NOMO-1 treated with dmso at 0.1 percent for 144 hours (cell line): ENCODE measurements at regions not wholly inside any gene's neighbourhood (a gene's known extent, or its start where the extent isn't known, plus 50 kb on each side); places are given as distances from the start of the nearest gene placed in this dataset.

ENCODE experiments used
- DNase-seq: peaks from one replicate; lab custom pipeline; 2025; ENCODE audit not compliant: unreplicated experiment; lab: John Stamatoyannopoulos, UW

DNA sequence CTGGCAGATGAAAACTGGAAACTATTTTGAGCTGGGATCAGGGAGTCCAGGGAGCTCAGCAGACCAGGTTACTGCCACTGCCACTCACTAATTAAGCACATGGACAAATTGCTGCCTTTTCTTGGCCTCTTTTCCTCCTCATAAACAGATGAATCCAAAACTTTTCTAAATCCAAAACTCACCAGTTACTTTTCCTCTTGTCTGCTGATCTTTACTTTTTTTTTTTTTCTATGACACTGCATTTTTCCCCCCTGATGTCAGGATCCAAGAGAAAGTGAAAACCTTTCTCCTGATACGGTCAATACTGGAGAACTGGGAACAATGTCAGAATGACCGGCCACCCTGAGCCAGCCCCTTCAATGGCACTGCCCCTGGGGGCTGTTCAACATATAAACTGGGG lies 405.8 kb downstream of the DUSP10 start:
- DNase-seq: no peak

DNA sequence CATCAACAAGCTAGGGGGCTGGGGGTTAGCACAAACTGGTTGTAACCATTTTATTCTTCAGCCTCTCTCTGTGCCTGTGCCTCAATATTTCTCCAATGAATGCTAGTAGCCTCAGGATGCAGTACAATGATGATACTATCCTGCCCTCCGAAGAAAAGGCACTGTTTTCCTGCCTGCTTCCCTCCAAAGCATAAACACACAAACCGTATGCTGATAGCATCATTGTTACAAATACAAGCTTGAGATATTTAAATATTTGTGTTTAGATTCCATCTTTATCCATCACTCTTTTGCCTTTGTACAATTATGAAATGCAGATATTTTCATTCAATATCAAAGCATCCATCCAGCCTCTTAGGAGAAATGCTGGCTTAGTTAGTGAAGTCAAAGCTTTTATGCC lies 404.8 kb downstream of the DUSP10 start:
- no peak for DNase-seq

DNA sequence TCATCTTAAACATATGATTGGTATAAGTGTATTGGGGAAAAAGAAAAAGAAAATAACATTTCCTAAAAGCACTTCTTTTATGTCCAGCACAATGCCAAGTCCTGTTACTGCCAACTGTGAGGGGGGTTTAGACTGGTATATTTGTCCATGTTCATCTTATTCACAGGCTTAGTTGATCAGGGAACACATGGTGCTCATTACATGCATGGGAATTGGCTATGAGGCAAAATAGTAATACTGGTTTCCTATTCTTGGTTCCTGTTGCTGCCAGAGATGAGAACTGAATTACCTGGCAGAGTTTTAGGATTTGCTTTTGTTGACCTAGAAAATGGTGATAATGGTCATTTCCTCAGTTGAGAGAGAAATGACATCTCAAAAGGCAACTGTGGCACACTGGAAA lies 398.8 kb downstream of the DUSP10 start:
- no peak for DNase-seq

DNA sequence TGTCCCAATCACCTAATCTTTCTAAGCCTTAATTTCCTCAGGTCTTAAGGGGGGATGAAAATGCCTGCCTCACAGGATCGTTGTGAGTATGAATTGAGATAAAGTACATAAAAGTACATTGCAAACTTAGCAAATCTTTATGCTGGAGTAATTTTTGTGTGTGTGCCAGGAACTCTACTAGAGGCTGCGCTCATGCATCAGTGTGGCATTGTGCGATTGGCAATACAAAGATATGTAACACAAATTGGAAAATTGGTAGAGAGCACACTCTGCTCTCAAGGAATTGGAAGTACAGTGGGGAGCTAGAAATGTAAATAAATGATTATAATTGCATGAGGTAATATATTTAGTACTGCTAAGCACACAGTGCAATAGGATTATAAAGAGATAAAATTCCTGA lies 398.3 kb downstream of the DUSP10 start:
- DNase-seq: no peak

DNA sequence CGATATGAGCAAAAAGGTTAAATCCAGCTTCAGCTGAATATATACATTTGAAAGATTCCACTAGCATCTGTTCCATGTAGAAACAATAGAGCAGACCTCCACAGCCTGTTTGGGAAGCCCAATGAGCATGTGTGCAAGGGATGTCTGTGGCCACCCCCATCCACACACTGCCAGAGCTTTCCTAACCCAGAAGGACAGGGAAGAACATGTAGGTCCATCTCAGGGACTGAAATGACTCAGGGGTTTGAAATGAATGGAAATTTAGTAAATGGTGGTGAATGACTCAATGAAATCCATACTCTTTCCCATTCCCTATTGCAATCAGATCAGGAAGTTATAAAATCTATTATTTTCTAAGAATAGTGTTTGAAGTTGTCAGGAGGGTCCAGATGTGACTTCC lies 397.2 kb downstream of the DUSP10 start:
- no peak for DNase-seq

DNA sequence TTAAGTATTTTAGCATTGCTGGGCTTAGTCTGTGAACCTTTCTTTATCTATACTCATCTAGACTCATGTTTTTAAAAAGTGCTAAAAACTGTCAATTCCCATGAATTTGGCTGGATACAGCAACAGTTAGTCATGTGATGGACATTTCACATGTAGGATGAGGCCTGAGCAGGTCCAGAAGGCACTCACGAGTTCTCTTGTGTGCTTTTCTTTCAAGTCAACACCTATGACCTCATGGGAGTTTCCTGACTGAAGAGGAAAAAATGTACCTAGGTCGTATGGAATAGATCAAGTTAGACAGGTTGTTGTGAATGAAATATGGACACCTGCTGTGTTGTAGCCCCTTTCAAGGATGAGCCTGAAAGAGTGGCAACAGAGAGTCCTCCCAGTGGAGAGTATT lies 394.2 kb downstream of the DUSP10 start:
- DNase-seq: no peak

DNA sequence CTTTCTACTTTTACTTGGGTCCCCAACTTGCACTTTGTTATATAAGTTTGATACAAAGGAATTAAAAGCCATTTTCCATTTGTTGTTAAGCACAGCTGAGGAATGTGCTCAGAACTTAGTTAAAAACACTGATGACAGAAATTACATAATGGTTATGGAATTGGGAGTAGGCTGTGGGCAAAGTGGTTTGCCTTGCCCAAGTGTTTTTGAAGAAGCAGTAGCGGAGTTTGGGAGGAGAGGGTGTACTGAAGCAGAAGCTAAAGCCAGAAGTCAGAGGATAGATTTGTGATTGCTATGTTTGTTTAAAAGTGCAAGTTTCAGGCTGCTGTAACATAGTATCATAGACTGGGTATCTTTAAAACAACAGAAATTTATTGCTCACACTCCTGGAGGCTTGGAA lies 391.8 kb downstream of the DUSP10 start:
- DNase-seq: no peak

DNA sequence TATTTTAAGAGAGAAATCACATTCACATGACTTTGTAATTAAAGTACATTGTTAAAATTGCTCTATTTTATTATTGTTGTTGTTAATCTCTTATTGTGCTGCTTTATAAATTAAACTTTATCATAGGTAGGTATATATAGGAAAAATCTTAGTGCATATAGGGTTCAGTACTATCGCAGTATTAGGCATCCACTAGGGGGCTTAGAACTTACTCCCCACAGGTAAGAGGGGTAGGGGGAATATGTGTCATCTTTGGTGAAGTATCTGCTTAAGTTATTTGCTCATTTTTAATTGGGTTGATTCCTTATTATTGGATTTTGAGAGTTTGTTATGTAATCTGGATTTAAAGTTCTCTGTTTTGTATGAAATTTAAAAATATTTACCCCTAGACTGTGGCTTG lies 385.2 kb downstream of the DUSP10 start:
- no peak for DNase-seq

DNA sequence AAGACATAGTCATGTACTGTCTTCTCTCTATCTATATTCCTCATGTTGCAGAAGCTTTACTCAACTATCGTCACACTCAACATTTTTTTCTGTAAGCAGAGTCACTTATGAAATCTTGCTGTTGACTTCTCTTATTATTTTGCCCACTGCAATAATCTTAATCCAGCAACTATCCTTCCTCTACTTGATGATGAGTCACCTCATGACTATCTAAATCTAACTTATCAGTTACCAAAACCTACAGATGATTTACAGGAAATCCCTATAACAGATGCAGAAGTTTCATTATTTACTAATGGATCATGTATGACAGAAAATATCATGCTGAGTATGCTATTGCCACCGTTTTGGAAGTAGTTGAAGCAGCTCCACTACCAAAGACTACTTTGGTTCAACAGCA lies 378.9 kb downstream of the DUSP10 start:
- no peak for DNase-seq

- DNase-seq: no peak
Measured at GRCh38 chr1:221366495-221367110, 375.3 kb downstream of the DUSP10 start.

DNA sequence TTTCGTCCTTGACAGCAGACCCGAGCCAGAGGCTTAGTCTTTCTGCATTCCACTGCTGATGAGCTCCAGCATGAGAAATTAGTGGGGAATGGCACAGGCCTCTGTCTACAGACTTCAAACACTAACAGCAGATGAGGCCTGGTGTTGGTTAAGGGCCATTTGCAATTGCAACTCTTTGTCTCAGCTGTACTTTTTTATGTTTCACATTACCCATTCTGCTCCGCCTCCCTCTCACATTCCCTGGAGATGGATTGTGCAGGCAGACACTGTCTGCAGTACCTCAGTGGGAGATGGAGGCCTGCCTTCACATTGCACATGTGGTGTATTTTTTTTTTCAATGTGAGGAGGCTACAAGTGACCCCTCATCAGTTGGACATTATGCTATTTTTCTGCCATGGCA lies 370.2 kb downstream of the DUSP10 start:
- no peak for DNase-seq

GRCh38 chr1:221373795-221374194 lies 368.1 kb downstream of the DUSP10 start:
- DNase-seq: no peak

DNA sequence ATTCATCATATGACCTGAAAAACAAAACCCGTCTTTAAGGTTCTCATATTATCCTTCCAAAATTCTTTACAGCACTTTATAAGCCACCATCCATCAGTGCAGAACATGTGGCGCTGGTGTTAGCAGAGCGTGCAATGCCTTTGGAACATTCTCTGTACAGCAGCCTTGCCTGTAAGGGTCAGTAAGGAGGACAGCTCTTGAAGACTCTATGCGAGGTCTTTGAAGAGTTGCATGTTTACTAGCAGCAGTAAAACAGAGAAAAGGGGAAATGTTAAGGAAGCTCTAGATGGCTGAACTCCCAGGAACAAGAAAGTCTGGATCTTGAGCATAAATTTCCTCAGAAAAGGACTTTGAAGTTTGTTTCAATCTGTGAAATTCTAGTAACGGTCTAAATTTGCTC lies 365.6 kb downstream of the DUSP10 start:
- DNase-seq: no peak

GRCh38 chr1:221381910-221382623 lies 359.8 kb downstream of the DUSP10 start:
- no peak for DNase-seq

DNA sequence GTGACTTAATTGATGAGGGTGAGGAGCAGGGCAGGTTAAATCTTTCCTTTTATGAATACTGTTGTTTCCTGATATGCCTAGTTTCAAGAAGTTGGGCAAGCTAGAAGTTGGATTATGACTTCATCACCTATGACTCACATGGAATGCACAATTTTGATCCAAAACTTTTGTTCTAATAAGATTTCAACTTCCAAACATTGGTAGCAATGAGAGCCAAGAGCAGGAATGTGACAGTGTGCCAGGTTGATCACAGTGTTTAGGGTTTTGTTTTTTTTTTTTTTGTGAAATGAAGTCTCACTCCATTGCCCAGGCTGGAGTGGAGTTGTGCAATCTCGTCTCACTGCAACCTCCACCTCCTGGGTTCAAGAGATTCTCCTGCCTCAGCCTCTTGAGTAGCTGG lies 349.4 kb downstream of the DUSP10 start:
- no peak for DNase-seq

GRCh38 chr1:221394011-221394544 lies 347.8 kb downstream of the DUSP10 start:
- DNase-seq: no peak

DNA sequence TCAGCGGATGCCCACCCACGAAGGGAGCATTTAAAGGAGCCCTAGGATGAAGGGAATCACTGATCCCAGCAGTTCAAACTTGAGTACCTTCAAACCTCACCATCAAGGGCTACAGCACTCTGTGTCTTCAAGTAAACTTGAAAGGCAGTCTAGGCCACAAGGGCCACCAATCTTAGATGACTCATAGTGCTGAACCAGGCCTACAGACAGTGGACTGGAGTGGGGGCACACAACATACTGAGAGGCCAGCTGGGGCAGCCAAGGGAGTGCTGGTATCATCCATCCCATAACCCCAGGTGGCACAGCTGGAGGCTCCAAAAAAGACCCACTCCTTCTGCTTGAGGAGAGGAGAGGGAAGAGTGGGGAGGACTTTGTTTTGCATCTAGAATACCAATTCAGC lies 345.4 kb downstream of the DUSP10 start:
- DNase-seq: no peak

- no peak for DNase-seq
Measured at GRCh38 chr1:221397141-221397540, 344.7 kb downstream of the DUSP10 start.

DNA sequence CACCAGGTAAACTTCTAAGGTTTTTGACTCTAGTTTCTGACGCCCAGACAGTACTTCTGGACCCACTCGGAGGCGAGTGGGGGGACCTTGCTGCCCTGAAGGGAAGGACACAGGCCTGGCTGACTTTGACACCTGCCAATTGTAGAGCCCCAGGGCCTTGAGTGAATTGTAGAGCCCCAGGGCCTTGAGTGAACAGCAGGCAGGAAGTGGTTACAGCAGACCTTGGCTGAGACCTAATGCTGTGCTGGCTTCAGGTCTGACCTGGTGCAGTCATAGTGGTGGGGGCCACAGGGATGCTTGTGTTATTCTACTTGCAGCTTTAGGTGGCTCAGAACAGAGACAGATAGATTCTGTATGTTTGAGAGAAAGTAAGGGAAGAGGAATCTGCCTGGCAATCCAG lies 344.3 kb downstream of the DUSP10 start:
- no peak for DNase-seq

DNA sequence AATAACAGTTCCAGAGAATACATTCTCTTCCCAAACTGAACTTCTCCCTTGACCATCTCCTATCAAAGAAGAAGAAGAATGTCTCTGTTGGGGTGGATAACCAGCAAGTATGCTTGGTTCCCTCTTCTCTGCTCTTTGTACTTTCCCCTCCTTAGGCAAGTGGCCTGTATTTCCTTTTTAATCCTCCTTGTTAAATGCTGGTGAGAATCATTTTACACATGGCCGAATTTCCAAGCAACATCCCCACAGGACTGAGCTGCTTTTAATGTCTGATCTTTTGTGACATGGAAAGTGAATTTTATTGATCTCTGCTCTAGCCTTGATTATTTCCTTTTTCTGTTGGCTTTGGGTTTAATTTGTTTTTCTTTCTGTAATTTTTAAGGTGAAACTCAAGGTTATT lies 336.7 kb downstream of the DUSP10 start:
- no peak for DNase-seq

GRCh38 chr1:221408117-221408803 lies 333.6 kb downstream of the DUSP10 start:
- no peak for DNase-seq

DNA sequence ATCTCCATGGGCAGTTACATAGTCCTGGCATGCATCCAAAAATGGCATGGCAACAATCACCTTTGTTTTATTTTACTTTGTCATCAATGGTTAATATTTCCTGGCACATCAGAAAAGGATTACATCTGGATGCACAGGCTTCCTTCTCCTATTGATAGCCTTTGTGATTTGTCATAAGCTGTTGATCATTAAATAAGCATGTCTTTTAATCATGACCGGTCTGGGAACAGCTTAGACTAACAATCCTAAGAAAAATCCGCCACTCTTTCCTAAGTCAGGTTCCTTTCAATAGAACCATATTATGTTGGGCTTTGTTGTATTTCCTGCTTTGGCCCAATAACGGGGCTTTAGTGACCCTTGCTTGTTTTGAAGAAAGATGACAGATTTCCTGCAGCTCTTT lies 330.6 kb downstream of the DUSP10 start:
- DNase-seq: no peak
